ENCODE measurements at regions not wholly inside any gene's neighbourhood (a gene's known extent, or its start where the extent isn't known, plus 50 kb on each side); places are given as distances from the start of the nearest gene placed in this dataset.

- no peak for DNase-seq (ENCODE audit: low spot score)
These were observed 263.0 kb upstream of the CADM1 start for GRCh38 chr11:115767047-115767802.

GRCh38 chr11:115766561-115766960 is 262.3 kb upstream of the CADM1 start:
- DNase-seq (ENCODE audit: low spot score): no peak

GRCh38 chr11:115765803-115766239 is 261.6 kb upstream of the CADM1 start:
- DNase-seq (ENCODE audit: low spot score): no peak

- no peak for DNase-seq (ENCODE audit: low spot score)
These were observed 260.0 kb upstream of the CADM1 start for GRCh38 chr11:115764176-115764575.

- no peak for DNase-seq (ENCODE audit: low spot score)
These were observed 257.6 kb upstream of the CADM1 start for GRCh38 chr11:115761817-115762216.

- DNase-seq (ENCODE audit: low spot score): no peak
These were observed 257.1 kb upstream of the CADM1 start for GRCh38 chr11:115761348-115761747.

GRCh38 chr11:115760461-115761320 is 256.5 kb upstream of the CADM1 start:
- DNase-seq (ENCODE audit: low spot score): no peak

- DNase-seq (ENCODE audit: low spot score): no peak
These were observed 255.6 kb upstream of the CADM1 start for GRCh38 chr11:115759622-115760460.

- no peak for DNase-seq (ENCODE audit: low spot score)
These were observed 253.8 kb upstream of the CADM1 start for GRCh38 chr11:115758011-115758410.

- DNase-seq (ENCODE audit: low spot score): no peak
These were observed 247.2 kb upstream of the CADM1 start for GRCh38 chr11:115751243-115752015.

- no peak for DNase-seq (ENCODE audit: low spot score)
These were observed 241.6 kb upstream of the CADM1 start for GRCh38 chr11:115745610-115746512.

- no peak for DNase-seq (ENCODE audit: low spot score)
These were observed 240.9 kb upstream of the CADM1 start for GRCh38 chr11:115745066-115745465.

GRCh38 chr11:115743719-115744118 is 239.5 kb upstream of the CADM1 start:
- DNase-seq (ENCODE audit: low spot score): no peak

GRCh38 chr11:115741376-115742107 is 237.3 kb upstream of the CADM1 start:
- no peak for DNase-seq (ENCODE audit: low spot score)

- DNase-seq (ENCODE audit: low spot score): no peak
These were observed 236.1 kb upstream of the CADM1 start for GRCh38 chr11:115740324-115740723.

- no peak for DNase-seq (ENCODE audit: low spot score)
These were observed 235.7 kb upstream of the CADM1 start for GRCh38 chr11:115739878-115740277.

- DNase-seq (ENCODE audit: low spot score): no peak
These were observed 234.9 kb upstream of the CADM1 start for GRCh38 chr11:115739146-115739545.

GRCh38 chr11:115737875-115738274 is 233.7 kb upstream of the CADM1 start:
- no peak for DNase-seq (ENCODE audit: low spot score)

- DNase-seq (ENCODE audit: low spot score): no peak
These were observed 231.9 kb upstream of the CADM1 start for GRCh38 chr11:115736146-115736545.

- no peak for DNase-seq (ENCODE audit: low spot score)
These were observed 220.5 kb upstream of the CADM1 start for GRCh38 chr11:115724666-115725065.
